Nephron (organoid): ENCODE measurements at regions not wholly inside any gene's neighbourhood (a gene's known extent, or its start where the extent isn't known, plus 50 kb on each side); places are given as distances from the start of the nearest gene placed in this dataset.

Experiments used
- H3K27ac Mint-ChIP-seq, 3 experiments: 2 replicates each; pipeline ENCODE4 v1.8.0; 2020; ENCODE audit warnings: mixed read lengths in 3 of 3, mild to moderate bottlenecking in 2 of 3, moderate library complexity in 1 of 3
- H3K27me3 Mint-ChIP-seq: 2 replicates; pipeline ENCODE4 v1.8.0; 2021; ENCODE audit warnings: low read depth, mild to moderate bottlenecking, moderate library complexity, mixed read lengths
- H3K36me3 Mint-ChIP-seq: 2 replicates; pipeline ENCODE4 v1.8.0; 2020; ENCODE audit warnings: low read depth, mixed read lengths
- H3K4me1 Mint-ChIP-seq: 2 replicates; pipeline ENCODE4 v1.8.0; 2020; ENCODE audit warnings: mixed read lengths
- H3K4me3 Mint-ChIP-seq, 3 experiments: 2 replicates each; pipeline ENCODE4 v1.8.0; 2020; ENCODE audit warnings: mild to moderate bottlenecking in 3 of 3, mixed read lengths in 3 of 3, moderate library complexity in 2 of 3
- H3K9me3 Mint-ChIP-seq: 2 replicates; pipeline ENCODE4 v1.8.0; 2020; ENCODE audit warnings: mixed read lengths
- CTCF ChIP-seq, 3 experiments: fragments of 200-600 bp; sonication (generic); IDR thresholded peaks; one replicate each; pipeline ENCODE4 v1.5.0; 2021; ENCODE audit warnings: antibody characterized with exemption in 3 of 3; ENCODE audit not compliant: unreplicated experiment in 3 of 3

DNA sequence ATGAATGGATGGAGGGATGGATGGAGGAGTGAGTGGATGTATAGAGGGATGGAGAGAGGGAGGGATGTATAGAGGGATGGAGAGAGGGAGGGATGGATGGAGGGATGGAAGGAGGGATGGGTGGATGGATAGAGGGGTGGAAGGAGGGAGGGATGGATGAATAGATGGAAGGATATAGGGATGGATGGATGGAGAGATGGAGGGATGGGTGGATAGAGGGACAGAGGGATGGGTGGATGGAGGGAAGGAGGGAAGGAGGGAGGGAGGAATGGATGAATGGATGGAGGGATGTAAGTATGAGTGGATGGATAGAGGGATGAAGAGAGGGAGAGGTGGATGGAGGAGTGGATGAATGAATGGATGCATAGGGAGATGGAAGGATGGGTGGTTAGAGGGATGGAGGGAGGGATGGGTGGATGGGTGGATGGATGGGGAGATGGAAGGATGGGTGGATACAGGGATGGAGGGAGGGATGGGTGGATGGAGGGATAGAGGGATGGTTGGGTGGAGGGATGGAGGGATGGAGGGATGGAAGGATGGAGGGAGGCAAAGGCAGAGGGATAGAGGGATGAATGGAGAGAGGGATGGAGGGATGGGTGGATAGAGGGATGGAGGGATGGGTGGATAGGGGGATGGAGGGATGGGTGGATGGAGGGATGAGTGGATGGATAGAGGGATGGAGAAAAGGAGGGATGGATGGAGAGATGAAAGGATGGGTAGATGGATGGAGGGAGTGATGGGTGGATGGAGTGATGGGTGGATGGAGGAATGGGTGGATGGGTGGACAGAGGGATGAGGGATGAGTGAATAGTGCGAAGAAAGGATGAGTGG lies 313.8 kb downstream of the UACA start:
- H3K27ac Mint-ChIP-seq = no peak overlapping the region
- no peaks in the 10 kb centered on the region for H3K36me3 Mint-ChIP-seq
- no peak overlapping the region for H3K4me3 Mint-ChIP-seq
- H3K4me1 Mint-ChIP-seq = peaks cover 17% of the 10 kb centered on the region
- no peak for TF ChIP-seq CTCF (IDR thresholded peaks at IDR 0.05; ENCODE audit: unreplicated experiment in 3 of 3)
- peaks cover 66% of the 10 kb centered on the region for H3K27me3 Mint-ChIP-seq
- no peaks in the 10 kb centered on the region for H3K9me3 Mint-ChIP-seq

DNA sequence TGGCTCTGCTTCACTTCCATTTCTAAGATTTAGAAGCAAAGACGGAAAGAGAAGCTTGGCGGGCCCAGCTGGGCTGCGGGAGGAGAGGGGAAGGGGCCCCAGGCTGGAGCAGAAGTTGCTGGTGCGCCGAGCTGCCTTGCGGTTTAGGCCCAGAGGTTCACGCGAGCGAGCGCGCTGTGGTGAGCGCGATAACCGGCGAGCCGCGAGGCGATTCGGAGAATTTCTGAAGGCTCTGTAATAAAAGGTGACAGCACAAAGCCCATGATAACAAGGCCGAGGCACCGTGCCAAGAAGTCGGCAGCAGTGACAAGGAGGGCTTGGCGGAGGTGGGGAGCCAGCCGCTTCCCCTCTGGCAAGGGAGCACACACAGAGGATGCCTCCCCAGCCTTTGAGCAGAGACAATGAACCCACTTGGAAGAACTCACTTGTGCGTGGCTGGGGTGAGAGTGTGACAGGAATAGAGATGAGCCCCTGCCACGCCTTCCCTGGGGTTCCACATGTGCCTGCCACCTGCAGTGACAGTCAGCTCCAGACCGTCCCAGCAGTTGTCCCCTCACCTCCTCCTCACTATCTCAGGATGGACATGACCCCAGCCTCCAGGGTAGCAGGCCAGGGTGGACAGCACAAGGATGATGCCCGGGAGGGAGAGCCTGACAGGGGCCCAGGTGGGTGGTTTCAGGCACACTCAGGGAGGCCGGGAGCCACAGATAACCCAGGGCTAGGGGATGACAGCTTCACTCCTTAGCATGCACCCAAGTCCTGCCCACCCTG lies 315.2 kb downstream of the UACA start:
- Mint-ChIP-seq H3K27ac (peak overlapping the region; percentile 52 to 81 (median 78)), H3K36me3 (no peaks in the 10 kb centered on the region), H3K27me3 (peaks cover 71% of the 10 kb centered on the region), H3K4me3 (no peak overlapping the region), H3K9me3 (no peaks in the 10 kb centered on the region), H3K4me1 (peaks cover 21% of the 10 kb centered on the region)
- no peak for TF ChIP-seq CTCF (IDR thresholded peaks at IDR 0.05; ENCODE audit: unreplicated experiment in 3 of 3)

GRCh38 chr15:70447521-70447920 lies 315.8 kb downstream of the UACA start:
- peak overlapping the region; percentile 52 to 81 (median 78) for H3K27ac Mint-ChIP-seq
- no peak overlapping the region for H3K4me3 Mint-ChIP-seq
- no peaks in the 10 kb centered on the region for H3K36me3 Mint-ChIP-seq
- H3K4me1 Mint-ChIP-seq = peaks cover 21% of the 10 kb centered on the region
- no peak for TF ChIP-seq CTCF (IDR thresholded peaks at IDR 0.05; ENCODE audit: unreplicated experiment in 3 of 3)
- H3K27me3 Mint-ChIP-seq = peaks cover 72% of the 10 kb centered on the region
- H3K9me3 Mint-ChIP-seq = no peaks in the 10 kb centered on the region

DNA sequence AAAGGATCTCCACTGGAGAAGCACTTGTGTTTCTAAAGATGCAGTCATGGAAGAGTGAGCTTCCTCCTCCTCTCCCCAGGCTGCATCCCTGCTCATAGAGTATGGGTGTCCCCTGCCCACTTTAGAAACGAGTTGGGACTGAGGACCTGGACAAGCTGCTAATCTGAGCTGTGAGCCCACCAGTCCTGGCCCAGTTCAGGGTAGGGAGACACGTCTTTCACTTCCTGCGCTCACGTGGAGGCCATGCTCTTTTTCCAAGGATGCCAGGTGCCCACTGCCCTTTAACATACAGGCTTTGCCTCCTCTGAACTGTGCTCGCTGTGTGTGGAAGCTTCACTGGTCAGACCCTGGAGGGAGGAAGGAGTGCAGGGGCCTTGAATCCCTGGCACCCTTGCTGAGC lies 316.3 kb downstream of the UACA start:
- no peak for TF ChIP-seq CTCF (IDR thresholded peaks at IDR 0.05; ENCODE audit: unreplicated experiment in 3 of 3)
- H3K9me3 Mint-ChIP-seq = no peaks in the 10 kb centered on the region

DNA sequence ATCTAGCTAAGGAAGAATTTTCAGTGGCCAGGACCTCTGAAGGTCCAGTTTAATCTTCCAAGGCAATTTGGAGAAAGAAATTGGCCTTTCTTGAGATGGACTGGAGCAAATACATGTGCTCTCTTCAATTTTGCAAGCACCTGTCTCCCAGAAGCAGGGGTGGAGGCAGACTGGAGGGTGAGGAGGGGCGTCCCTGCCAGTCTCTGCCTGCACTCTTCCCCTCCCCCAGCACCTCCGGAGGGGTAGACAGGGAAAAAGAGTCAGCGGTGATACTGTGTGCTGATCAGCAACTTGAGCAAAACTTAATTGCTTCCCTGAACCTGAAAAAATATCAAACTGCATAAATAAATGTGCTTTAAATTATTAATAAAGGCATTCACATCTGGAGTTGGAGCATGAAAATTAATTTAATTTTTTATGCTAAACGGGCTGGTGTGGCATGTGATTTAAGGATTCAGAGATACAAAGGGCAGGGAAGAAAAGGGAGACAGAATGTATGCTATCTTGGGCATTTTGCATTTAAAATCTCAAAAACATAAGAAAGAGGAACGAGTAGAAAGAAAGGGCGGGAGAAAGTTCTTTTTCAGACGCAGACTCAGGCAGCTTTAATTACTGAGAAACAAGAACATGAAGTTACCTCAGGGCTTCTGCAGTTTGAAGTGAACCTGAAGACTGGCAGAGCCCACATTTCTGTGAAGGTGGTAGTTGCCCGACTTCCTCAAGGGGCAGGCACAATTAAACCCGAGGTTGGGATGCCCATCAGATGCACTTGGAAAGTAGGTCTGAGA lies 319.7 kb downstream of the UACA start:
- Mint-ChIP-seq H3K27ac (no peak overlapping the region), H3K36me3 (no peaks in the 10 kb centered on the region), H3K4me3 (no peak overlapping the region), H3K4me1 (peaks cover 19% of the 10 kb centered on the region), H3K27me3 (peaks cover 69% of the 10 kb centered on the region), H3K9me3 (no peaks in the 10 kb centered on the region)
- no peak for TF ChIP-seq CTCF (IDR thresholded peaks at IDR 0.05; ENCODE audit: unreplicated experiment in 3 of 3)

More for the DNA sequence above, 316.3 kb downstream of the UACA start:
- Mint-ChIP-seq H3K4me1 (peaks cover 21% of the 10 kb centered on the region), H3K27me3 (peaks cover 72% of the 10 kb centered on the region), H3K36me3 (no peaks in the 10 kb centered on the region), H3K4me3 (no peak overlapping the region), H3K27ac (peak overlapping the region; percentile 52 to 81 (median 78))
